HEK293 (cell line): ENCODE measurements at regions not wholly inside any gene's neighbourhood (a gene's known extent, or its start where the extent isn't known, plus 50 kb on each side); places are given as distances from the start of the nearest gene placed in this dataset.
"Not testable (repeated sequence)": the region's sequence is repeated elsewhere in the genome, so short reads cannot be mapped to it uniquely, and the experiment has no call there.

Source experiments
- CTCF ChIP-seq: fragments of 450-650 bp; formaldehyde crosslinking; IDR thresholded peaks from 2 replicates; pipeline ENCODE4 v1.5.1; 2016; ENCODE audit warnings: missing biosample characterization, missing genetic modification characterization
- ZNF138 ChIP-seq: fragments of 450-650 bp; formaldehyde crosslinking; IDR thresholded peaks from 2 replicates; pipeline ENCODE4 v1.5.1; 2016; ENCODE audit warnings: missing biosample characterization, missing genetic modification characterization, borderline replicate concordance

DNA sequence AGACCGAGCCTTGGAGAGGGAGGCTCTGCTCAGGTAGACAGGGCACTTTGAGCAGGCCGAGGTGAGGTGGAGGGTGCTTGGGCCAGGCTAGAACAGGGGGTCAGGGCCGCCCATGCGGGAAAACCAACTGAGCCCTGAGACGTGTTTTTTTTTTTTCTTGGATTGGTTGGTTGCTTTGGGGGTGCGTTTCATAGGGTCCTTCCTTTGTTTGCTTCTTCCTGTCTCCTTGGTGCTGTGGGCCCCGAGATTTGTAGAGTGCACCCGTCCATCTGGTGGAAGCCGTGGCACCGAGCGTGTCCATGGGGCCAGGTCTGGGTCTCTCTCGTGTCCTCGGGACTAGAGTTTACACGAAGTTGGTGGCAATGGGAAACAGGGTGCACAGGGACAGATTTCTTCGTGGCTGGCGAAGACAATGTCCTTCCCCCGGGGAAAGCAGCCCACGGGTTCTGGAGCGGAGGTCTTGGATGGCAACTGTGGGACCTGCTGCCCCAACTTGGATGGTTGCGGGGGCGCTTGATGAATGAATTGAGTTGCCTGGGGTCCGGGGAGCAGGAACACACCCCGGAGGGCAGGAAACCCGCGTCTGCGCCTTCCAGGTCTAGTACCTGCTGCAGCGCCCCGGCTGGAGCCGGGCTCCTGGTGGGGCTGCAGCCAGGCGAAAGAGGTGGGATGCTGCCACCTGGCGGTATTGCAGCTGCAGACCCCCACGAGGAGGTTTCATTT lies 4242.7 kb upstream of the OR11H1 start:
- not testable (repeated sequence) for TF ChIP-seq CTCF, ZNF138 (tag by site-specific recombination)
